GM23338 (cell line): ENCODE measurements at regions not wholly inside any gene's neighbourhood (a gene's known extent, or its start where the extent isn't known, plus 50 kb on each side); places are given as distances from the start of the nearest gene placed in this dataset.

Experiments
- CREB1 ChIP-seq: fragments of 250-450 bp; sonication (Bioruptor Pico); IDR thresholded peaks from 2 replicates; pipeline ENCODE4 v1.5.0; 2020; ENCODE audit warnings: low read depth, mild to moderate bottlenecking, moderate library complexity
- CTCF ChIP-seq, 2 experiments: fragments of 200-600 bp in 1 of 2; sonication (generic) in 1 of 2; conservative IDR thresholded peaks; 2 replicates each; pipeline versions ENCODE4 v1.5.1 to v1.6.1; 2016 to 2017; ENCODE audit warnings: antibody characterized with exemption in 2 of 2, low read depth in 2 of 2, mild to moderate bottlenecking in 2 of 2, moderate library complexity in 1 of 2
- EZH2 ChIP-seq: fragments of 200-600 bp; sonication (generic); IDR thresholded peaks from one replicate; pipeline ENCODE4 v1.8.0; 2017; ENCODE audit warnings: antibody characterized with exemption, mild to moderate bottlenecking, low read depth; ENCODE audit not compliant: unreplicated experiment
- NANOG ChIP-seq: IDR thresholded peaks from 2 replicates; pipeline ENCODE4 v1.6.1; 2016; ENCODE audit warnings: antibody characterized with exemption, borderline replicate concordance
- POLR2AphosphoS5 ChIP-seq: IDR thresholded peaks from 2 replicates; pipeline ENCODE4 v1.6.1; 2016; ENCODE audit warnings: antibody characterized with exemption, low read depth
- REST ChIP-seq: IDR thresholded peaks from one replicate; pipeline ENCODE4 v1.6.1; 2018; ENCODE audit warnings: antibody characterized with exemption; ENCODE audit not compliant: unreplicated experiment
- STAT1 ChIP-seq: IDR thresholded peaks from one replicate; pipeline ENCODE4 v1.6.1; 2016; ENCODE audit warnings: antibody characterized with exemption; ENCODE audit not compliant: unreplicated experiment

GRCh38 chr13:53368948-53369347 is 340.3 kb downstream of the OLFM4 start:
- TF ChIP-seq CTCF (conservative IDR thresholded peaks at IDR 0.05; ENCODE audit: low read depth in 2 of 2), result peak; percentile 23 to 61; a peak in 3 of 4 replicates
- TF ChIP-seq STAT1, result no peak
- no peak for TF ChIP-seq EZH2
- TF ChIP-seq POLR2AphosphoS5, result no peak
- TF ChIP-seq REST, result no peak
- no peak for TF ChIP-seq CREB1 (CRISPR knock-in tag)
- no peak for TF ChIP-seq NANOG
